CD4-positive, alpha-beta T cell (primary cell): ENCODE measurements at regions not wholly inside any gene's neighbourhood (a gene's known extent, or its start where the extent isn't known, plus 50 kb on each side); places are given as distances from the start of the nearest gene placed in this dataset.

ENCODE experiments used
- ATAC-seq: fragments of 200-7000 bp; cut with Tn5 transposase; one replicate; pipeline ENCODE4 v1.10.0; 2022; ENCODE audit warnings: mild to moderate bottlenecking; ENCODE audit not compliant: poor library complexity
- CTCF ChIA-PET: fragments of 350-600 bp; sonication (Branson Sonifier 250); formaldehyde crosslinking; loops from one replicate; lab custom pipeline; 2021; ENCODE audit warnings: antibody characterized with exemption, inconsistent platforms; lab: Charles Lee
- POLR2A ChIA-PET: fragments of 350-600 bp; sonication (Branson Sonifier 250); formaldehyde crosslinking; loops from one replicate; lab custom pipeline; 2021; ENCODE audit warnings: antibody characterized with exemption, inconsistent platforms; lab: Charles Lee
- DNase-seq, 14 experiments: peaks; one replicate each; pipeline ENCODE4 v3.0.0-alpha.2; 2013 to 2020; ENCODE audit warnings: mixed read lengths in 2 of 14
- H3K27ac ChIP-seq, 2 donors: one replicate each; pipeline versions ENCODE4 v1.5.1 to v1.7.0; 2013; ENCODE audit warnings: low read length in 2 of 2, low read depth in 1 of 2, mild to moderate bottlenecking in 1 of 2
- H3K27me3 ChIP-seq, 2 experiments: 1 replicate in 1 of 2; 2 replicates in 1 of 2; pipeline versions ENCODE4 v1.6.1 to v1.7.0; 2013; ENCODE audit warnings: low read length in 2 of 2, control low read depth in 1 of 2, mild to moderate bottlenecking in 1 of 2, moderate library complexity in 1 of 2; ENCODE audit not compliant: insufficient read depth in 2 of 2, control insufficient read depth in 1 of 2
- H3K36me3 ChIP-seq: one replicate; pipeline ENCODE4 v1.6.1; 2013; ENCODE audit warnings: low read length, control low read depth; ENCODE audit not compliant: insufficient read depth
- H3K4me1 ChIP-seq: one replicate; pipeline ENCODE4 v1.6.1; 2013; ENCODE audit warnings: low read length, control low read depth; ENCODE audit not compliant: insufficient read depth
- H3K4me3 ChIP-seq: one replicate; pipeline ENCODE4 v1.5.1; 2013; ENCODE audit warnings: mild to moderate bottlenecking, low read length, moderate library complexity
- H3K9me3 ChIP-seq, 2 experiments: 1 replicate in 1 of 2; 2 replicates in 1 of 2; pipeline versions ENCODE4 v1.6.1 to v1.7.0; 2013; ENCODE audit warnings: low read length in 2 of 2, mild to moderate bottlenecking in 2 of 2, control low read depth in 1 of 2, moderate library complexity in 1 of 2; ENCODE audit not compliant: control insufficient read depth in 1 of 2, insufficient read depth in 1 of 2
- H3K27ac Mint-ChIP-seq: one replicate; pipeline ENCODE4 v1.8.0; 2020; ENCODE audit warnings: mixed read lengths
- H3K27me3 Mint-ChIP-seq: one replicate; pipeline ENCODE4 v1.8.0; 2021; ENCODE audit warnings: mixed read lengths
- H3K36me3 Mint-ChIP-seq: one replicate; pipeline ENCODE4 v1.8.0; 2021; ENCODE audit warnings: low read depth, mixed read lengths
- H3K4me1 Mint-ChIP-seq: one replicate; pipeline ENCODE4 v1.8.0; 2021; ENCODE audit warnings: low read depth, mixed read lengths
- H3K4me3 Mint-ChIP-seq: one replicate; pipeline ENCODE4 v1.8.0; 2020; ENCODE audit warnings: mild to moderate bottlenecking, mixed read lengths
- H3K9me3 Mint-ChIP-seq: one replicate; pipeline ENCODE4 v1.8.0; 2020; ENCODE audit warnings: mixed read lengths
- CTCF ChIP-seq: fragments of 200-600 bp; IDR thresholded peaks from one replicate; pipeline ENCODE4 v1.8.0; 2022; ENCODE audit warnings: antibody characterized with exemption, mild to moderate bottlenecking
- intact Hi-C, 2 experiments: fragments of 100-400 bp; cut with DNase I in 1 of 2; cut with micrococcal nuclease in 1 of 2; formaldehyde crosslinking; loops; one replicate each; pipeline versions ENCODE4 v1.15.1 to v1.9.0; 2023 to 2025; cut with DNase I, micrococcal nuclease

- Mint-ChIP-seq H3K36me3 (no peaks in the 10 kb centered on the region), H3K4me3 (peak overlapping the region; percentile 88), H3K9me3 (no peaks in the 10 kb centered on the region), H3K27me3 (no peaks in the 10 kb centered on the region), H3K4me1 (peaks cover 29% of the 10 kb centered on the region), H3K27ac (peak overlapping the region; percentile 40)
- TF ChIP-seq CTCF, result no peak
- Histone ChIP-seq H3K4me3 (peak overlapping the region; percentile 31), H3K27ac (no peak overlapping the region), H3K4me1 (peaks cover 3% of the 10 kb centered on the region), H3K27me3 (no peaks in the 10 kb centered on the region), H3K36me3 (no peaks in the 10 kb centered on the region), H3K9me3 (no peaks in the 10 kb centered on the region)
- ChIA-PET CTCF (no interaction called here), POLR2A (interaction anchor here (0.7 to 1.1 kb wide), 2 partner anchors 22 kb away, joined by 3 read pairs; no protein-coding TSS in a partner anchor)
- peak in 1 of 14 experiments; percentile 36 for DNase-seq
- no peak for ATAC-seq
- intact Hi-C loops, result no loop called here
Measured at GRCh38 chr18:67243799-67244587, 272.5 kb downstream of the DSEL start.

GRCh38 chr18:67242001-67242400 lies 274.5 kb downstream of the DSEL start:
- ChIA-PET POLR2A (no interaction called here), CTCF (no interaction called here)
- H3K27ac Mint-ChIP-seq, result no peak overlapping the region
- no peak overlapping the region for H3K4me3 Mint-ChIP-seq
- intact Hi-C loops, result no loop called here
- Histone ChIP-seq H3K27ac (no peak overlapping the region), H3K4me3 (no peak overlapping the region), H3K36me3 (no peaks in the 10 kb centered on the region), H3K27me3 (no peaks in the 10 kb centered on the region), H3K9me3 (no peaks in the 10 kb centered on the region), H3K4me1 (peaks cover 3% of the 10 kb centered on the region)
- no peaks in the 10 kb centered on the region for H3K9me3 Mint-ChIP-seq
- no peak for ATAC-seq
- H3K27me3 Mint-ChIP-seq, result no peaks in the 10 kb centered on the region
- H3K4me1 Mint-ChIP-seq, result peaks cover 29% of the 10 kb centered on the region
- no peak for TF ChIP-seq CTCF
- H3K36me3 Mint-ChIP-seq, result no peaks in the 10 kb centered on the region
- no peak for DNase-seq

- H3K9me3 ChIP-seq, result no peaks in the 10 kb centered on the region
- H3K4me3 ChIP-seq, result no peak overlapping the region
- Mint-ChIP-seq H3K36me3 (no peaks in the 10 kb centered on the region), H3K9me3 (no peaks in the 10 kb centered on the region), H3K27ac (peak overlapping the region; percentile 23), H3K4me1 (peaks cover 29% of the 10 kb centered on the region), H3K4me3 (no peak overlapping the region), H3K27me3 (no peaks in the 10 kb centered on the region)
- DNase-seq (peak in 1 of 14 experiments; percentile 62), ATAC-seq (no peak)
- peaks cover 3% of the 10 kb centered on the region for H3K4me1 ChIP-seq
- no peak overlapping the region for H3K27ac ChIP-seq
- intact Hi-C loops, result no loop called here
- ChIA-PET POLR2A (no interaction called here), CTCF (no interaction called here)
- TF ChIP-seq CTCF, result no peak
- H3K36me3 ChIP-seq, result no peaks in the 10 kb centered on the region
- no peaks in the 10 kb centered on the region for H3K27me3 ChIP-seq
Measured at GRCh38 chr18:67241299-67241698, 275.2 kb downstream of the DSEL start.
